Neural crest cell (in vitro differentiated cells): ENCODE measurements at regions not wholly inside any gene's neighbourhood (a gene's known extent, or its start where the extent isn't known, plus 50 kb on each side); places are given as distances from the start of the nearest gene placed in this dataset.

Experiments
- DNase-seq: peaks from one replicate; pipeline ENCODE4 v3.0.0; 2021; ENCODE audit warnings: low read depth, mixed read lengths, low spot score
- H3K27ac Mint-ChIP-seq: one replicate; pipeline ENCODE4 v1.8.0; 2021; ENCODE audit warnings: mild to moderate bottlenecking, mixed read lengths; ENCODE audit not compliant: unreplicated experiment
- H3K27me3 Mint-ChIP-seq: 2 replicates; pipeline ENCODE4 v1.8.0; 2021; ENCODE audit warnings: low read depth, mild to moderate bottlenecking, mixed read lengths
- H3K36me3 Mint-ChIP-seq: 2 replicates; pipeline ENCODE4 v1.8.0; 2021; ENCODE audit warnings: low read depth, mild to moderate bottlenecking, mixed read lengths
- H3K4me1 Mint-ChIP-seq: 2 replicates; pipeline ENCODE4 v1.8.0; 2021; ENCODE audit warnings: mixed read lengths
- H3K4me3 Mint-ChIP-seq: one replicate; pipeline ENCODE4 v1.8.0; 2021; ENCODE audit warnings: mild to moderate bottlenecking, mixed read lengths
- H3K9me3 Mint-ChIP-seq: 2 replicates; pipeline ENCODE4 v1.8.0; 2021; ENCODE audit warnings: mixed read lengths
- CTCF ChIP-seq: fragments of 200-600 bp; sonication (generic); conservative IDR thresholded peaks from 2 replicates; pipeline ENCODE4 v1.5.0; 2021; ENCODE audit warnings: antibody characterized with exemption, mild to moderate bottlenecking

- H3K9me3 Mint-ChIP-seq, result peaks cover 2% of the 10 kb centered on the region
- no peak for TF ChIP-seq CTCF
- H3K4me3 Mint-ChIP-seq, result no peak overlapping the region
- peak overlapping the region; percentile 12 for H3K27ac Mint-ChIP-seq
- H3K4me1 Mint-ChIP-seq, result peaks cover 4% of the 10 kb centered on the region
- DNase-seq, result no peak
- peaks cover 1% of the 10 kb centered on the region for H3K27me3 Mint-ChIP-seq
- H3K36me3 Mint-ChIP-seq, result no peaks in the 10 kb centered on the region
Measured at GRCh38 chr10:118840776-118841468, 86.2 kb upstream of the CACUL1 start.

GRCh38 chr10:118841881-118842605 is 87.3 kb upstream of the CACUL1 start:
- peaks cover 2% of the 10 kb centered on the region for H3K9me3 Mint-ChIP-seq
- TF ChIP-seq CTCF, result no peak
- no peak overlapping the region for H3K27ac Mint-ChIP-seq
- no peak for DNase-seq
- H3K27me3 Mint-ChIP-seq, result peaks cover 2% of the 10 kb centered on the region
- no peak overlapping the region for H3K4me3 Mint-ChIP-seq
- H3K36me3 Mint-ChIP-seq, result no peaks in the 10 kb centered on the region
- H3K4me1 Mint-ChIP-seq, result peaks cover 4% of the 10 kb centered on the region

GRCh38 chr10:118842843-118843624 is 88.3 kb upstream of the CACUL1 start:
- TF ChIP-seq CTCF, result no peak
- Mint-ChIP-seq H3K27ac (no peak overlapping the region), H3K36me3 (no peaks in the 10 kb centered on the region), H3K4me3 (no peak overlapping the region), H3K27me3 (peaks cover 4% of the 10 kb centered on the region), H3K9me3 (peaks cover 2% of the 10 kb centered on the region), H3K4me1 (peaks cover 4% of the 10 kb centered on the region)
- DNase-seq, result no peak

- Mint-ChIP-seq H3K27me3 (peaks cover 4% of the 10 kb centered on the region), H3K4me1 (peaks cover 4% of the 10 kb centered on the region), H3K27ac (no peak overlapping the region), H3K36me3 (no peaks in the 10 kb centered on the region), H3K9me3 (peaks cover 2% of the 10 kb centered on the region), H3K4me3 (no peak overlapping the region)
- no peak for DNase-seq
- TF ChIP-seq CTCF, result no peak
Measured at GRCh38 chr10:118843647-118844265, 89.0 kb upstream of the CACUL1 start.

- Mint-ChIP-seq H3K4me1 (peaks cover 4% of the 10 kb centered on the region), H3K9me3 (no peaks in the 10 kb centered on the region), H3K27me3 (peaks cover 4% of the 10 kb centered on the region), H3K27ac (no peak overlapping the region), H3K36me3 (no peaks in the 10 kb centered on the region), H3K4me3 (no peak overlapping the region)
- no peak for DNase-seq
- no peak for TF ChIP-seq CTCF
Measured at GRCh38 chr10:118844731-118845521, 90.2 kb upstream of the CACUL1 start.
